GM18870 (cell line): ENCODE measurements at regions not wholly inside any gene's neighbourhood (a gene's known extent, or its start where the extent isn't known, plus 50 kb on each side); places are given as distances from the start of the nearest gene placed in this dataset.

Experiments
- ATAC-seq: cut with Tn5 transposase; IDR thresholded peaks from one replicate; pipeline ENCODE4 v1.9.1; 2021; ENCODE audit warnings: moderate library complexity; ENCODE audit not compliant: unreplicated experiment

GRCh38 chr5:167503926-167504720, 787.3 kb upstream of the WWC1 start:
- no peak for ATAC-seq

GRCh38 chr5:167507463-167508233, 783.8 kb upstream of the WWC1 start:
- ATAC-seq: no peak

GRCh38 chr5:167509076-167509475, 782.4 kb upstream of the WWC1 start:
- no peak for ATAC-seq

DNA sequence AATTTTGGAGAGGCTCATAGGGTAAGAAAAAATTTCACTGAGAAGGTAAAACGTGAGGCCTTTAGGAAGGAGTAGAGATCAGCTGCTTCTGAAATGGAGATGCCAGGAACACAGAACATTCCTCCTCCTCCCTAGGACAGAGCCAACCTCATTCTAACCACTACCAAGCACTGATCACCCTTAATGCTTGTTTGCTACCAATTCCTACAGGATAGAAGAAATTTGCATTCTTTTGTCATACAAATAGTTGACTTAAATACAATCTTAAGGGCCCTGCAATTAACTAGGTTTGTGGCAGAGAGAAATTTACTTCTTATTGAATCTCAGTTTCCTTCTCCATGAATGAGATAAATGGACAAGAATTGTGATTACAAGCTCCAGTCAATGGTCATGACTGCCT, 780.2 kb upstream of the WWC1 start:
- ATAC-seq: no peak

DNA sequence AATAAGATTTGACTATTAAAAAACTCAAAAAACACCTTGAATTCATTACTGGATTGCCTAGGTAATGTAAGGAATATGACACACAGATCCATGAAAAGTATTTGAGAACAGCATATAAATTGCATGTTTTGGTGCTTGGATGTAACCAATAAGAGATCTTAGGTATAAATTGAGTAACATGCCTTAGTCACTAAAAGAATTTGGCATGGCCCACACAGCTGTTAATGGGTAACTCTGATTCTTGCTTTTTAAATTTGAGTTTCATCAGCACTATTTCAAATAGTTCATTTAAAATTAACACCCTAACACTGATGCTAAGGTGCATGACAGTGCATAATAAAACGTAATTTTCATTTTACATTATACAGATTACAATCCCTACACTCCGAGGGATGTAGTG, 779.3 kb upstream of the WWC1 start:
- no peak for ATAC-seq

GRCh38 chr5:167513381-167513780, 778.1 kb upstream of the WWC1 start:
- no peak for ATAC-seq

GRCh38 chr5:167514461-167514860, 777.0 kb upstream of the WWC1 start:
- no peak for ATAC-seq

- no peak for ATAC-seq
Observed at GRCh38 chr5:167525004-167525403, 766.4 kb upstream of the WWC1 start.

GRCh38 chr5:167528651-167529050, 762.8 kb upstream of the WWC1 start:
- ATAC-seq: no peak

DNA sequence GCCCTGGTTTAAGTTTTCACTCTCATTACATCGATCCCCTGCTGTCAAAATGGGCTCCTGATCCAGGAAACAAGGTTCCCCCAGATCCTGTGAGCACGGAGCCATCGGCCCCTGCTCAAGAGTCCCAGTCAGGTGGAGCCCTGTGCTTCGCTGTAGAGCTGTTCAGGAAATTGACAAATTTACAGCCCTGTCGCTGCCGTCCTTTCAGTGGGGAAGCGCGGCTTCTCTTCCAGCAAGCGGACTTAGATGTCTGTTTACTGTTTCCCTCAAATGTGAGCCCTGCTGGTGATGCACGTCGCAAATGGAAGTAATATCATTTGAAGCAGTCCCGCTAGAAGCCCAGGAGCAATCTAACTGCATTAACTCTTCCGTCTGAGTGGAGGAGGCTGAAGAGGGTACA, 760.9 kb upstream of the WWC1 start:
- ATAC-seq: no peak

GRCh38 chr5:167533814-167534795, 757.3 kb upstream of the WWC1 start:
- ATAC-seq: no peak

GRCh38 chr5:167539747-167540146, 751.7 kb upstream of the WWC1 start:
- no peak for ATAC-seq

DNA sequence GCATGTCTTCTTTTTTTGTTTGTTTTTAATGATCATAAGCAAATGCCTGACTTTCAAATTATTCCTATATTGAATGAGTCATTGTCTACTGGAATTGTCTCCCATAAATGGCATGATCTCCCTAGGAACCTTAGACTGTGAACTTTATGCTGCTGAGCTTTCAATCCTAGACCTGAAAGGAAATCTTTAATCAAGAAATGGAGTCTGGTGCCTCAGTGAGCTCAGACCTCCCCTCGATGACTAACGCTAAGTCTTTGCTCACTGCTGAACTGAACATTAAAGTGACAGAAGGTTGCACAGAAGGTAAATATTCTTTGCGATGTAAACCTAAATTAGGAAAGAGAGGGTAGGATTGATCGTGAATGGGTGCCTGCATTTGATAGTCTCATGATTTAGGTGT, 745.2 kb upstream of the WWC1 start:
- no peak for ATAC-seq

- no peak for ATAC-seq
Observed at GRCh38 chr5:167552356-167552755, 739.1 kb upstream of the WWC1 start.

- no peak for ATAC-seq
Observed at GRCh38 chr5:167553511-167553910, 737.9 kb upstream of the WWC1 start.

DNA sequence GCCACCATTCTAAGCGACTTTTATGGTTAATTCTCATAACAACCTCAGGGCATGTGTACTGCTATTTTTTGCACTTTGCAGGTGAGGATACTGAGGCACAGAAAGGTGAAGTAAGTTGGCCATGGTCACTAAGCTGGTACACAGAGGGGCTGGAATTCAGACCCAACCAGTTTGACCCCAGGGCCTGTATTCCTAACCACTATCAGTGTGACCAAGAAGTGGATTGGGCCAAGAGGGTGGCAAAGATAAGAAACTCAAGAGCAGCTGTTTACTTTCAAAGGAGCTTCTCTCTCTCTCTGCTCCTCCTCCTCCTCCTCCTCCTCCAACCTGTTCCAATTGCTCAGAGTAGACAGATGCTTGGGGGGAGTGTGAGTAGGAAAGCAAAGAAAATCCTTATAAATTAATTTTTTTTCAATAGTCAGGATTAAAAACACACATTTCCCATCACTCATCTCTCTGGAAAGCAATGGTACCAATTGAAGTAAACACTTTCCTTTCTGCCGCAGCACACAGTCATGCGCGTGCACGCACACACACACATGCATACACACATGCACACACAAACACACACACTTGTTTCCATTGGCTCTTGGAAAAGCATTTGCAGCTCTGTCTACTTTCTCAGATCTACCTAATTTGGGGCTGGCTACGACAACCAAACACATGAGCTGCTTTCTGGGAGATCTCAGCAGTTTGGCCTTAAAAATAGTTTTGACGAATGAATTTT, 736.7 kb upstream of the WWC1 start:
- no peak for ATAC-seq

DNA sequence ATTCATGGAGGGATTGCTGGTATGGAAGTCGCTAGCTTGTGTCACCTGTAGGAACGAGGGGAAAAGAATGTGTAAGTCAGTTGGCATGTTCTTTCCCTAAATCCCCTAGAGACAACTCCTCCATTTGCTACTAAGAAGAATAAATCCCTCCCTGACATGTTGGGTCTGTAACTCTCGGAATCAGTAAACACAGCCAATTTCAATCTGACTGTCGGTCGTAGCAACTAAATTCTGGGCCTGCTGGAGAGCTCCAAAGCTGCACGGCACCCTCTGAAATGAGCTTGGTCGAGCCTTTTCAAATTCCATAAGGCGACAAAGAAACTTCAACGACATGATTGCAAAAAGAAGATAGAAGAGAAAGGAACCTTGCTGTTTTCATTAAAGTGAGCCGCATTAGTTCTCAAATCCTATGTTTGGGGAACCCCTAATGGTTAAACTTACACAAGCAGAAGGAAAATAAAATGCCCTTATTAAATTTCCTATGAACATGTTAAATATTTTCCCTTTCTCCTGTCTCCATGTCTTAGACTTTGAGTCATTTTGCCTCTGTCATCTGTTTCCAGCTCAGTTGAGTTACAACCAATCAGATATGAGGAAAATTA, 735.8 kb upstream of the WWC1 start:
- no peak for ATAC-seq

DNA sequence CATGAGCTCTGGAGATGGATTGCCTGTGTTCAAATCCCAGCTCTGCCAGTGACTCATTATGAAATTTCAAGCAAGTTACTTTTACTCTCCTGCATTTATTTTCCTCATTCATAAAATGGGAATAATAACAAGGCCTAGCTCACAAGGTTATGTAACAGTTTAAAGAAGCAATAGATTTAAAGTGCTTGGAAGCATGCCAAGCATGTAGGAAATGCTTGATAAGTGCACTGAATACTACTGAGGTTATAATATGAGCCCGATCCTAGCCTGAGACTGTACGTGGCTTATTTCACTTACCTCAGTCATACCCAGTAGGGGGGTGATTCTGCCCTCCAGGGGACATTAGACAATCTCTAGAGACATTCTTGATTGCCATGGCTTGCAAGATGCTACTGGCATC, 734.1 kb upstream of the WWC1 start:
- ATAC-seq: no peak

GRCh38 chr5:167561796-167562195, 729.6 kb upstream of the WWC1 start:
- no peak for ATAC-seq

DNA sequence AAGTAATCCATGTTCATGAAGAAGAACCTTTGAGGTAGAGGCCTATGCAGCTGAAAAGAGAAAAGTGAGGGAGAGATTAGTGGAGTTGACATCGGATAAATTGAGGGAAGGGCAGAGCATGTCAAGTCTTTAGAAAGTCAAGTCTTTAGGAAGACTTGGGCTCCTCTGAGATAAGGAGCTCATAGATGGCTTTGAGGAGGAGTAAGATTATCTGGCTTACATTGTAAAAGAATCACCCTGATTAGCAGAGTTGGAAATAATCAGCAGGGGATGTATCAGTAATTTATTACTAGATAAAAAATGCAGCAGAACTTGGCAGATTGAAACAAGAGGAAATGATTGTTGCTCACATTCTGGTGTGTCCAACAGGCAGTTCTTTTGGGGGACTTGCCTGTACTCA, 727.2 kb upstream of the WWC1 start:
- ATAC-seq: no peak
